HepG2 (cell line): ENCODE measurements at regions not wholly inside any gene's neighbourhood (a gene's known extent, or its start where the extent isn't known, plus 50 kb on each side); places are given as distances from the start of the nearest gene placed in this dataset.

ENCODE experiments used
- ATAC-seq: fragments of 200-7000 bp; cut with Tn5 transposase; 3 replicates; pipeline ENCODE4 v1.9.1; 2020; ENCODE audit warnings: mild to moderate bottlenecking, moderate library complexity
- BruUV-seq: library from RNA; stranded (reverse); fragments of 400-500 nt; replicated peaks from 2 replicates; lab custom pipeline; 2021; lab: Mats Ljungman, UMichigan
- CTCF ChIA-PET: fragments of 300-600 bp; formaldehyde crosslinking; extraction: SDS; loops from one replicate; lab custom pipeline; 2021; ENCODE audit warnings: low total read pairs, inconsistent platforms, low intra/inter-chr PET ratio; lab: Yijun Ruan, JAX
- POLR2A ChIA-PET: fragments of 350-600 bp; sonication (Branson Sonifier 250); formaldehyde crosslinking; loops from one replicate; lab custom pipeline; 2020; ENCODE audit warnings: antibody characterized with exemption, inconsistent platforms; lab: Yijun Ruan, JAX
- DNase-seq: peaks from one replicate; pipeline ENCODE4 v3.0.0-alpha.2; 2015; ENCODE audit warnings: low spot score
- FAIRE-seq: peaks from 3 replicates; lab custom pipeline; 2011; peaks lifted over from hg19 to GRCh38; lab: Jason Lieb, UNC
- H2AFZ ChIP-seq: one replicate; pipeline ENCODE4 v1.6.1; 2011; ENCODE audit warnings: low read length, inconsistent platforms
- H3K27ac ChIP-seq: fragments of 300-600 bp; 3 replicates; pipeline ENCODE4 v1.8.0; 2011; ENCODE audit warnings: mixed run types, mild to moderate bottlenecking, mixed read lengths, low read length, inconsistent platforms; ENCODE audit not compliant: insufficient read depth; ENCODE audit errors: extremely low read length
- H3K27me3 ChIP-seq, 2 experiments: fragments of 200-600 bp in 1 of 2; 2 replicates in 1 of 2; 3 replicates in 1 of 2; pipeline versions ENCODE4 v1.6.0 to v1.8.0; 2011; ENCODE audit warnings: low read length in 2 of 2, mild to moderate bottlenecking in 2 of 2, moderate library complexity in 2 of 2, inconsistent platforms in 1 of 2; ENCODE audit not compliant: insufficient read depth in 2 of 2, control insufficient read depth in 1 of 2
- H3K36me3 ChIP-seq, 2 experiments: fragments of 200-600 bp in 1 of 2; replicated peaks in 1 of 2; 2 replicates in 1 of 2; 3 replicates in 1 of 2; pipeline versions ENCODE4 v1.5.1 to v1.8.0; 2011; ENCODE audit warnings: low read length in 2 of 2, inconsistent platforms in 1 of 2; ENCODE audit not compliant: insufficient read depth in 2 of 2, control insufficient read depth in 1 of 2
- H3K4me1 ChIP-seq: 2 replicates; pipeline ENCODE4 v1.5.1; 2012; ENCODE audit warnings: low read length, inconsistent platforms; ENCODE audit not compliant: insufficient read depth
- H3K4me2 ChIP-seq: 2 replicates; pipeline ENCODE4 v1.6.0; 2011; ENCODE audit warnings: low read depth, low read length, inconsistent platforms
- H3K4me3 ChIP-seq, 3 experiments: fragments of 200-600 bp in 1 of 3; sonication (generic), shearing (Covaris generic) in 1 of 3; replicated peaks in 1 of 3; 2 replicates each; pipeline ENCODE4 v1.5.1; 2011 to 2016; ENCODE audit warnings: low read length in 3 of 3, inconsistent platforms in 2 of 3, low read depth in 2 of 3, mild to moderate bottlenecking in 2 of 3, control low read depth in 1 of 3, mixed read lengths in 1 of 3; ENCODE audit not compliant: insufficient read depth in 1 of 3
- H3K79me2 ChIP-seq: one replicate; pipeline ENCODE4 v1.6.1; 2011; ENCODE audit warnings: low read length, inconsistent platforms; ENCODE audit not compliant: insufficient read depth
- H3K9ac ChIP-seq: 2 replicates; pipeline ENCODE4 v1.6.0; 2011; ENCODE audit warnings: mild to moderate bottlenecking, low read depth, low read length, inconsistent platforms; ENCODE audit not compliant: insufficient read depth
- H3K9me3 ChIP-seq: 2 replicates; pipeline ENCODE4 v1.5.1; 2012; ENCODE audit warnings: mild to moderate bottlenecking, low read length
- H4K20me1 ChIP-seq: 2 replicates; pipeline ENCODE4 v1.6.0; 2011; ENCODE audit warnings: inconsistent platforms, mild to moderate bottlenecking, low read length, moderate library complexity; ENCODE audit not compliant: insufficient read depth
- CC2D1A ChIP-seq: sonication (generic); formaldehyde crosslinking; IDR thresholded peaks from 2 replicates; pipeline ENCODE4 v1.8.1; 2023; ENCODE audit warnings: mild to moderate bottlenecking, missing genetic modification reagents
- GATAD2A ChIP-seq: IDR thresholded peaks from 2 replicates; pipeline ENCODE4 v1.6.1; 2016
- NPAS2 ChIP-seq: sonication (generic); formaldehyde crosslinking; IDR thresholded peaks from 2 replicates; pipeline ENCODE4 v1.8.0; 2022; ENCODE audit warnings: mild to moderate bottlenecking, missing genetic modification reagents, borderline replicate concordance
- PAX8 ChIP-seq: sonication (generic); formaldehyde crosslinking; IDR thresholded peaks from 2 replicates; pipeline ENCODE4 v1.8.0; 2022; ENCODE audit warnings: mild to moderate bottlenecking, missing genetic modification reagents, borderline replicate concordance
- PHF8 ChIP-seq: sonication (generic); formaldehyde crosslinking; IDR thresholded peaks from 2 replicates; pipeline ENCODE4 v1.5.0; 2020; ENCODE audit warnings: missing genetic modification reagents
- SP4 ChIP-seq: sonication (generic); formaldehyde crosslinking; IDR thresholded peaks from 2 replicates; pipeline ENCODE4 v1.8.1; 2023; ENCODE audit warnings: mild to moderate bottlenecking, missing genetic modification reagents
- ZMYM4 ChIP-seq: sonication (generic); formaldehyde crosslinking; IDR thresholded peaks from 2 replicates; pipeline ENCODE4 v1.8.1; 2023; ENCODE audit warnings: mild to moderate bottlenecking, missing genetic modification reagents
- ZNF205 ChIP-seq: IDR thresholded peaks from 2 replicates; pipeline ENCODE4 v1.6.1; 2018; ENCODE audit warnings: missing biosample characterization, missing genetic modification reagents
- ZNF598 ChIP-seq: sonication (generic); formaldehyde crosslinking; IDR thresholded peaks from 2 replicates; pipeline ENCODE4 v1.5.1; 2020; ENCODE audit warnings: mild to moderate bottlenecking, missing genetic modification reagents, borderline replicate concordance
- ZNF746 ChIP-seq: sonication (generic); formaldehyde crosslinking; IDR thresholded peaks from 2 replicates; pipeline ENCODE4 v1.8.0; 2022; ENCODE audit warnings: mild to moderate bottlenecking, missing genetic modification reagents
- WGBS: methylation state at CpG from one replicate; pipeline ENCODE4 v1.1.6; 2017; ENCODE audit warnings: low lambda C conversion rate; 5-methylcytosine and 5-hydroxymethylcytosine counted together
- in situ Hi-C: cut with HindIII; loops from 2 replicates; pipeline ENCODE4 v1.10.0; 2017; ENCODE audit warnings: low pct_unique_long_range_greater_than_20kb; ENCODE audit not compliant: extremely low pct_ligation_motif_present
- intact Hi-C: fragments of 100-400 bp; cut with micrococcal nuclease; formaldehyde crosslinking; loops from one replicate; pipeline ENCODE4 v1.10.0; 2022; ENCODE audit not compliant: unreplicated experiment

DNA sequence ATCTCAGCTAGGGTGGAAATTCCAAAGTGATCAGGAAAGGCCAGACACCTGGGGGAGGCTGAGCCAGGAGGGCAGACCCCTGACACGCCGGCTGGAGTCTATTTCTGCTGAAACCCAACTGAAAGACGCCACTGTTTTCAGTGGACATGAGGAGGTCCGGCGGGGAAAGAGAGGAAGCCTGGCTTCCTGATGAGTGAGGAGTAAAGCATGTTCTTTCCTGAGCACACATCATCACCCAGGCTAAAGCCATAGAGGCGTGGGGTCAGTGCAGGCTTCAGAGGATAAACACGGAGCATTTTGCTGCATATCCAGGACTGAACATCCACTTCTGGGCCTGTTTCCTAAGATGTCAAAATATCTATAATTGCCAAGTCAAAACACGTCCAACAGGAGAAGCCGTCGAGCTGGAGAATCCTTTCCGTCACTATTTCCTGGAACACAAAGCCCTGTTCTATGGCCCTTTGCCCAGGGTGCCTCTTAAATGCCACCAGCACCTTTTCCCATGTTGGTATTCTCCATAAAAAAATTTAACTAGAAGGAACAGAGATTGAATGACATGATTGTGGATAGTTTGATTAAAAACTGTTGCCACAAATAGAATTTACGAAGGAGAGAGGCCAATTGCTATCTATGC is 597.9 kb upstream of the ADAMTS16 start:
- Histone ChIP-seq H3K79me2 (no peaks in the 10 kb centered on the region), H3K4me3 (no peak overlapping the region), H3K27ac (no peak overlapping the region), H3K4me1 (no peaks in the 10 kb centered on the region), H4K20me1 (no peaks in the 10 kb centered on the region), H2AFZ (no peak overlapping the region), H3K36me3 (no peaks in the 10 kb centered on the region), H3K27me3 (no peaks in the 10 kb centered on the region), H3K4me2 (no peak overlapping the region), H3K9ac (no peak overlapping the region), H3K9me3 (peaks cover 86% of the 10 kb centered on the region)
- TF ChIP-seq NPAS2 (CRISPR knock-in tag) (no peak), ZNF205 (CRISPR knock-in tag) (no peak), PAX8 (no peak), PHF8 (CRISPR knock-in tag) (no peak), SP4 (CRISPR knock-in tag) (no peak), GATAD2A (CRISPR knock-in tag) (no peak), ZMYM4 (CRISPR knock-in tag) (no peak)
- CTCF ChIA-PET = no interaction called here
- no TSS peak for BruUV-seq
- POLR2A ChIA-PET = no interaction called here
- 16% methylated on average over 12 of the region's 12 CpGs for WGBS
- DNase-seq (no peak), ATAC-seq (no peak), FAIRE-seq (no peak)
- intact Hi-C loops (no loop called here), in situ Hi-C loops (no loop called here)

DNA sequence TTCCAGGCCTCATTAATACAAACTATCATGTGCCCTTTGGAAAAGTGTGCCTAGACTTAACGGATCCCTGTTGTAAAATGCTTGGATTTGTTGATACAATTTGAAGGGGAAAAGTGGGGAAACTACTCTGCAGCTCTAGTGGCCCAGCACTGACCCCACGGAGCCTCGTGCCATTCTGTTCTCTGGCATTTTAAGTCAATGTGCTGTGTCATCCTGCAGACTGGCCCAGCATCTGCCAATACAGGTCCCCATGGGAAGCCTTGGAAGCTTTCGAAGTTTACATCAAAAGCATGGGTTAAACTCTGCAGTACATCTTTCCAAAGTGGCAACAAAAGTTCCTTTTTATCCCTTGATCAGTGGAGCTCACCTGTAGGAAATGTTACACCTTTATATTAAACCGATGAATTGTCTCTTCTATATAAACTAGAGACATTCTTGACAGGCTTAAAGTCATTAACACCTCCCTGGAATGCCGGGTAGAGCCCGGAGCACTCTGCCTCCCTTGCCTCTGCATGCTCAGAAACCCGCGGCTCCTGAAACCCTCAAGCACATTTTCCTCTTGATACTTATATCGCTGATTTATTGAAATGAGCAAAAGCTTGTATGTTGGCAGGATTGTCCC is 596.0 kb upstream of the ADAMTS16 start:
- no peak for FAIRE-seq
- H4K20me1 ChIP-seq = no peaks in the 10 kb centered on the region
- no peak overlapping the region for H3K4me2 ChIP-seq
- ChIA-PET CTCF (no interaction called here), POLR2A (no interaction called here)
- peaks cover 87% of the 10 kb centered on the region for H3K9me3 ChIP-seq
- no peak for DNase-seq
- no peaks in the 10 kb centered on the region for H3K27me3 ChIP-seq
- no peak for ATAC-seq
- no peaks in the 10 kb centered on the region for H3K4me1 ChIP-seq
- H3K36me3 ChIP-seq = no peaks in the 10 kb centered on the region
- in situ Hi-C loops (no loop called here), intact Hi-C loops (no loop called here)
- no peaks in the 10 kb centered on the region for H3K79me2 ChIP-seq
- TF ChIP-seq ZNF598 (CRISPR knock-in tag) (no peak), ZNF746 (CRISPR knock-in tag) (no peak), CC2D1A (no peak)
- H3K4me3 ChIP-seq = no peak overlapping the region
- H3K9ac ChIP-seq = no peak overlapping the region
- BruUV-seq = no TSS peak
- no peak overlapping the region for H3K27ac ChIP-seq
- WGBS = 3% methylated on average over 10 of the region's 10 CpGs
- no peak overlapping the region for H2AFZ ChIP-seq
